ENCODE measurements at regions not wholly inside any gene's neighbourhood (a gene's known extent, or its start where the extent isn't known, plus 50 kb on each side); places are given as distances from the start of the nearest gene placed in this dataset.
"Not testable (repeated sequence)": the region's sequence is repeated elsewhere in the genome, so short reads cannot be mapped to it uniquely, and the experiment has no call there.

GRCh38 chr4:131729205-131729604 is 1419.9 kb upstream of the PCDH10 start:
- not testable (repeated sequence) for TF ChIP-seq POLR2AphosphoS5, CTCF (IDR thresholded peaks at IDR 0.05)
